SK-N-SH treated with all-trans-retinoic acid at 6 μM for 48 hours (cell line): ENCODE measurements at regions not wholly inside any gene's neighbourhood (a gene's known extent, or its start where the extent isn't known, plus 50 kb on each side); places are given as distances from the start of the nearest gene placed in this dataset.
A peak's percentile ranks its signal among the peaks of the same experiment; 100 is the strongest.

Experiments used
- ATAC-seq: fragments of 200-7000 bp; cut with Tn5 transposase; 3 replicates; pipeline ENCODE4 v1.9.1; 2020; ENCODE audit warnings: mild to moderate bottlenecking, moderate library complexity
- BACH2 ChIP-seq: fragments of 250-450 bp; sonication (Bioruptor Pico); IDR thresholded peaks from 2 replicates; pipeline ENCODE4 v1.9.0; 2021; ENCODE audit warnings: mild to moderate bottlenecking, borderline replicate concordance
- CSDC2 ChIP-seq: fragments of 250-450 bp; sonication (Bioruptor Pico); IDR thresholded peaks from 2 replicates; pipeline ENCODE4 v1.5.0; 2020; ENCODE audit warnings: mild to moderate bottlenecking, moderate library complexity
- ESRRG ChIP-seq: fragments of 250-450 bp; sonication (Bioruptor Pico); IDR thresholded peaks from 2 replicates; pipeline ENCODE4 v1.6.1; 2021; ENCODE audit warnings: mild to moderate bottlenecking
- GLIS3 ChIP-seq: fragments of 250-450 bp; sonication (Bioruptor Pico); IDR thresholded peaks from 2 replicates; pipeline ENCODE4 v1.5.0; 2020; ENCODE audit warnings: mild to moderate bottlenecking, moderate library complexity
- ISL1 ChIP-seq: fragments of 250-450 bp; sonication (Bioruptor Pico); IDR thresholded peaks from 2 replicates; pipeline ENCODE4 v2.1.2; 2022; ENCODE audit warnings: mild to moderate bottlenecking, moderate library complexity
- OSR1 ChIP-seq: fragments of 250-450 bp; sonication (Bioruptor Pico); IDR thresholded peaks from 2 replicates; pipeline ENCODE4 v1.8.0; 2022; ENCODE audit warnings: moderate library complexity, mild to moderate bottlenecking, inconsistent platforms
- PPARA ChIP-seq: fragments of 250-450 bp; sonication (Bioruptor Pico); IDR thresholded peaks from 2 replicates; pipeline ENCODE4 v1.5.0; 2020; ENCODE audit warnings: mild to moderate bottlenecking, borderline replicate concordance
- RARB ChIP-seq: fragments of 250-450 bp; sonication (Bioruptor Pico); IDR thresholded peaks from 2 replicates; pipeline ENCODE4 v1.8.0; 2021; ENCODE audit warnings: mild to moderate bottlenecking, moderate library complexity
- TCF4 ChIP-seq: fragments of 250-450 bp; sonication (Bioruptor Pico); IDR thresholded peaks from 2 replicates; pipeline ENCODE4 v1.8.0; 2021; ENCODE audit warnings: mild to moderate bottlenecking, moderate library complexity, borderline replicate concordance
- TOX ChIP-seq: fragments of 250-450 bp; sonication (Bioruptor Pico); IDR thresholded peaks from 2 replicates; pipeline ENCODE4 v1.8.0; 2021; ENCODE audit warnings: mild to moderate bottlenecking, moderate library complexity, borderline replicate concordance
- ZC3H10 ChIP-seq: fragments of 250-450 bp; sonication (Bioruptor Pico); IDR thresholded peaks from 2 replicates; pipeline ENCODE4 v1.5.1; 2021; ENCODE audit warnings: mild to moderate bottlenecking, moderate library complexity
- ZFP3 ChIP-seq: fragments of 250-450 bp; sonication (Bioruptor Pico); IDR thresholded peaks from 2 replicates; pipeline ENCODE4 v1.5.0; 2020; ENCODE audit warnings: mild to moderate bottlenecking, moderate library complexity
- ZFP30 ChIP-seq: fragments of 450-650 bp; formaldehyde crosslinking; IDR thresholded peaks from 2 replicates; pipeline ENCODE4 v1.5.0; 2022; ENCODE audit warnings: mild to moderate bottlenecking, moderate library complexity
- ZNF565 ChIP-seq: fragments of 450-650 bp; formaldehyde crosslinking; conservative IDR thresholded peaks from 2 replicates; pipeline ENCODE4 v1.5.0; 2020; ENCODE audit warnings: low read depth, mild to moderate bottlenecking, moderate library complexity
- ZNF8 ChIP-seq: fragments of 450-650 bp; formaldehyde crosslinking; IDR thresholded peaks from 2 replicates; pipeline ENCODE4 v1.5.0; 2020; ENCODE audit warnings: mild to moderate bottlenecking, moderate library complexity
- TF ChIP-seq, protein P1 (sequence below): fragments of 250-450 bp; sonication (Bioruptor Pico); IDR thresholded peaks from 2 replicates; pipeline ENCODE4 v1.8.0; 2021; ENCODE audit warnings: low read depth, mild to moderate bottlenecking, moderate library complexity, borderline replicate concordance
- TF ChIP-seq, protein P2 (sequence below): fragments of 250-450 bp; sonication (Bioruptor Pico); IDR thresholded peaks from 2 replicates; pipeline ENCODE4 v1.5.1; 2020; ENCODE audit warnings: low read depth, mild to moderate bottlenecking, moderate library complexity
- TF ChIP-seq, protein P3 (sequence below): fragments of 250-450 bp; sonication (Bioruptor Pico); IDR thresholded peaks from 2 replicates; pipeline ENCODE4 v1.8.0; 2020; ENCODE audit warnings: mild to moderate bottlenecking, moderate library complexity, borderline replicate concordance
- TF ChIP-seq, protein P4 (sequence below): fragments of 250-450 bp; sonication (Bioruptor Pico); IDR thresholded peaks from 2 replicates; pipeline ENCODE4 v1.5.0; 2020; ENCODE audit warnings: mild to moderate bottlenecking, moderate library complexity
- TF ChIP-seq, protein P5 (sequence below): fragments of 250-450 bp; sonication (Bioruptor Pico); IDR thresholded peaks from 2 replicates; pipeline ENCODE4 v1.5.1; 2021; ENCODE audit warnings: mild to moderate bottlenecking, moderate library complexity

DNA sequence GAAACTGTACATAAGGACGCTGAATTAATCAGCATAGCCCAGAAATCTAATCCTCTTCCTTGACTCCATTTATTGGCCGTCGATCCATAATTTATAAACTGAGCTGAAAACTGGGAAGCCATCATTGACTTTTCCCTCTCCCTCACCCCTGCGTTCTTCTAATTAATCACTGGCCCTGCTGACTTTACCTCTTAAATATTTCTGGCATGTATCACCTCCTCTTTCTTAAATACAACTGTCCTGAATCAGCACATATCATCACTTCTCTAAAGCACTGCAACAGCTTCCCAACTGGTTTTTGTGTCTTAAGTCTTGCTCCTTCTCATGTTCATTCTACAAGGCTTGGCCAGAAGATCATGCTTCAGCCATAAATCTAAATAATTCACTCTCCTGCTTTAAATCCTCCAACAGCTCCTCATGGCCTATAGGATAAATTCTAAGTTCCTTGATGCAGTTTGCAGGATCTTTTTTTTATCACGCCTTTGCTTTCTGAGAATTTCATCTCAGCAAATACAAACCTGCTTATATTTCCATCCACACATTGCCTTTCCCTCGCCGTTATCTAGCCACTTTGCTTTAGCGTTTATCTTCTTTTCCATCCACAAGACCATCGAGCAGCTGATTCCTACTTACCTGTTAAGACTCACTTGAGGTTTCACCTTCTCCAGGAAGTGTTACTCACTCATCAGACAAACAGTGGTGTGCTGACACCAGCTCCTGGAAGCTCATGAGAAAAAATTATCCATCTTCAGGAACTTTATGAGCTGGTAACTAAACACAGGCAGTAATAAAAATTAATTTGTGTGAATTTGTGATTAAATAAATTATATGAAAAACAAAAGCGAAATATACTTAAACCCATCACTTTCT is 295.6 kb upstream of the FLRT2 start:
- TF ChIP-seq, protein P1, sequence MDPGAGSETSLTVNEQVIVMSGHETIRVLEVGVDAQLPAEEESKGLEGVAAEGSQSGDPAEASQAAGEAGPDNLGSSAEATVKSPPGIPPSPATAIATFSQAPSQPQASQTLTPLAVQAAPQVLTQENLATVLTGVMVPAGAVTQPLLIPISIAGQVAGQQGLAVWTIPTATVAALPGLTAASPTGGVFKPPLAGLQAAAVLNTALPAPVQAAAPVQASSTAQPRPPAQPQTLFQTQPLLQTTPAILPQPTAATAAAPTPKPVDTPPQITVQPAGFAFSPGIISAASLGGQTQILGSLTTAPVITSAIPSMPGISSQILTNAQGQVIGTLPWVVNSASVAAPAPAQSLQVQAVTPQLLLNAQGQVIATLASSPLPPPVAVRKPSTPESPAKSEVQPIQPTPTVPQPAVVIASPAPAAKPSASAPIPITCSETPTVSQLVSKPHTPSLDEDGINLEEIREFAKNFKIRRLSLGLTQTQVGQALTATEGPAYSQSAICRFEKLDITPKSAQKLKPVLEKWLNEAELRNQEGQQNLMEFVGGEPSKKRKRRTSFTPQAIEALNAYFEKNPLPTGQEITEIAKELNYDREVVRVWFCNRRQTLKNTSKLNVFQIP (CRISPR knock-in tag), result no peak
- TF ChIP-seq ZFP3 (CRISPR knock-in tag) (no peak), TOX (CRISPR knock-in tag) (no peak), ZNF565 (CRISPR knock-in tag) (no peak), CSDC2 (CRISPR knock-in tag) (no peak), ZFP30 (CRISPR knock-in tag) (no peak), TCF4 (no peak), BACH2 (CRISPR knock-in tag) (no peak), ZNF8 (no peak), OSR1 (no peak)
- TF ChIP-seq, protein P2, sequence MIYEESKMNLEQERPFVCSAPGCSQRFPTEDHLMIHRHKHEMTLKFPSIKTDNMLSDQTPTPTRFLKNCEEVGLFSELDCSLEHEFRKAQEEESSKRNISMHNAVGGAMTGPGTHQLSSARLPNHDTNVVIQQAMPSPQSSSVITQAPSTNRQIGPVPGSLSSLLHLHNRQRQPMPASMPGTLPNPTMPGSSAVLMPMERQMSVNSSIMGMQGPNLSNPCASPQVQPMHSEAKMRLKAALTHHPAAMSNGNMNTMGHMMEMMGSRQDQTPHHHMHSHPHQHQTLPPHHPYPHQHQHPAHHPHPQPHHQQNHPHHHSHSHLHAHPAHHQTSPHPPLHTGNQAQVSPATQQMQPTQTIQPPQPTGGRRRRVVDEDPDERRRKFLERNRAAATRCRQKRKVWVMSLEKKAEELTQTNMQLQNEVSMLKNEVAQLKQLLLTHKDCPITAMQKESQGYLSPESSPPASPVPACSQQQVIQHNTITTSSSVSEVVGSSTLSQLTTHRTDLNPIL (CRISPR knock-in tag), result no peak
- TF ChIP-seq, protein P3, sequence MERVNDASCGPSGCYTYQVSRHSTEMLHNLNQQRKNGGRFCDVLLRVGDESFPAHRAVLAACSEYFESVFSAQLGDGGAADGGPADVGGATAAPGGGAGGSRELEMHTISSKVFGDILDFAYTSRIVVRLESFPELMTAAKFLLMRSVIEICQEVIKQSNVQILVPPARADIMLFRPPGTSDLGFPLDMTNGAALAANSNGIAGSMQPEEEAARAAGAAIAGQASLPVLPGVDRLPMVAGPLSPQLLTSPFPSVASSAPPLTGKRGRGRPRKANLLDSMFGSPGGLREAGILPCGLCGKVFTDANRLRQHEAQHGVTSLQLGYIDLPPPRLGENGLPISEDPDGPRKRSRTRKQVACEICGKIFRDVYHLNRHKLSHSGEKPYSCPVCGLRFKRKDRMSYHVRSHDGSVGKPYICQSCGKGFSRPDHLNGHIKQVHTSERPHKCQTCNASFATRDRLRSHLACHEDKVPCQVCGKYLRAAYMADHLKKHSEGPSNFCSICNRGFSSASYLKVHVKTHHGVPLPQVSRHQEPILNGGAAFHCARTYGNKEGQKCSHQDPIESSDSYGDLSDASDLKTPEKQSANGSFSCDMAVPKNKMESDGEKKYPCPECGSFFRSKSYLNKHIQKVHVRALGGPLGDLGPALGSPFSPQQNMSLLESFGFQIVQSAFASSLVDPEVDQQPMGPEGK (CRISPR knock-in tag), result no peak
- TF ChIP-seq, protein P4, sequence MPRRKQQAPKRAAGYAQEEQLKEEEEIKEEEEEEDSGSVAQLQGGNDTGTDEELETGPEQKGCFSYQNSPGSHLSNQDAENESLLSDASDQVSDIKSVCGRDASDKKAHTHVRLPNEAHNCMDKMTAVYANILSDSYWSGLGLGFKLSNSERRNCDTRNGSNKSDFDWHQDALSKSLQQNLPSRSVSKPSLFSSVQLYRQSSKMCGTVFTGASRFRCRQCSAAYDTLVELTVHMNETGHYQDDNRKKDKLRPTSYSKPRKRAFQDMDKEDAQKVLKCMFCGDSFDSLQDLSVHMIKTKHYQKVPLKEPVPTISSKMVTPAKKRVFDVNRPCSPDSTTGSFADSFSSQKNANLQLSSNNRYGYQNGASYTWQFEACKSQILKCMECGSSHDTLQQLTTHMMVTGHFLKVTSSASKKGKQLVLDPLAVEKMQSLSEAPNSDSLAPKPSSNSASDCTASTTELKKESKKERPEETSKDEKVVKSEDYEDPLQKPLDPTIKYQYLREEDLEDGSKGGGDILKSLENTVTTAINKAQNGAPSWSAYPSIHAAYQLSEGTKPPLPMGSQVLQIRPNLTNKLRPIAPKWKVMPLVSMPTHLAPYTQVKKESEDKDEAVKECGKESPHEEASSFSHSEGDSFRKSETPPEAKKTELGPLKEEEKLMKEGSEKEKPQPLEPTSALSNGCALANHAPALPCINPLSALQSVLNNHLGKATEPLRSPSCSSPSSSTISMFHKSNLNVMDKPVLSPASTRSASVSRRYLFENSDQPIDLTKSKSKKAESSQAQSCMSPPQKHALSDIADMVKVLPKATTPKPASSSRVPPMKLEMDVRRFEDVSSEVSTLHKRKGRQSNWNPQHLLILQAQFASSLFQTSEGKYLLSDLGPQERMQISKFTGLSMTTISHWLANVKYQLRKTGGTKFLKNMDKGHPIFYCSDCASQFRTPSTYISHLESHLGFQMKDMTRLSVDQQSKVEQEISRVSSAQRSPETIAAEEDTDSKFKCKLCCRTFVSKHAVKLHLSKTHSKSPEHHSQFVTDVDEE, result no peak
- TF ChIP-seq, all 23 proteins: peak for 0
- ATAC-seq, result peak; percentile 72

DNA sequence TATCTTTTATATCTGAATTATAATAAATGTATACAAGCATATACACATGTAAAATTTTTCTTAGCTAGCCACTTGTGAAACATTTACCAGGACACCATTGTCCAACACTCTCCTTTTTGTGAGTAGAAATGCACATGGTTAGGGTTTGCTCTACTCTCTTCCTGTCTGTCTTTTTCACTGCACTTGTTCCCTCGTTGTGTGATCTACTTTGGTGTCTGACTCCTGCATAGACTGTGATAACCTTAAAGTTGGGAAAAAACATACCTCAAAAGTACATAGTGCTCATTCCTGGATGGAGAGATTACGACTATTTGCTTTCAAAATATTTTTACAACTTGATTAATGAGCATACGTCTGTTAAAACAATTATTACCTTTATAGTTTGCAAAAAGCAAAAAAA is 294.1 kb upstream of the FLRT2 start:
- TF ChIP-seq GLIS3 (no peak), CSDC2 (CRISPR knock-in tag) (no peak), TCF4 (no peak), ZNF565 (CRISPR knock-in tag) (no peak), ZFP30 (CRISPR knock-in tag) (no peak), ISL1 (CRISPR knock-in tag) (no peak), BACH2 (CRISPR knock-in tag) (no peak), ZFP3 (CRISPR knock-in tag) (no peak), ZC3H10 (CRISPR knock-in tag) (no peak), ZNF8 (no peak), OSR1 (no peak), PPARA (no peak), ESRRG (CRISPR knock-in tag) (no peak), RARB (CRISPR knock-in tag) (no peak)
- TF ChIP-seq, protein P4, result no peak
- TF ChIP-seq, protein P2 (CRISPR knock-in tag), result no peak
- TF ChIP-seq, protein P5, sequence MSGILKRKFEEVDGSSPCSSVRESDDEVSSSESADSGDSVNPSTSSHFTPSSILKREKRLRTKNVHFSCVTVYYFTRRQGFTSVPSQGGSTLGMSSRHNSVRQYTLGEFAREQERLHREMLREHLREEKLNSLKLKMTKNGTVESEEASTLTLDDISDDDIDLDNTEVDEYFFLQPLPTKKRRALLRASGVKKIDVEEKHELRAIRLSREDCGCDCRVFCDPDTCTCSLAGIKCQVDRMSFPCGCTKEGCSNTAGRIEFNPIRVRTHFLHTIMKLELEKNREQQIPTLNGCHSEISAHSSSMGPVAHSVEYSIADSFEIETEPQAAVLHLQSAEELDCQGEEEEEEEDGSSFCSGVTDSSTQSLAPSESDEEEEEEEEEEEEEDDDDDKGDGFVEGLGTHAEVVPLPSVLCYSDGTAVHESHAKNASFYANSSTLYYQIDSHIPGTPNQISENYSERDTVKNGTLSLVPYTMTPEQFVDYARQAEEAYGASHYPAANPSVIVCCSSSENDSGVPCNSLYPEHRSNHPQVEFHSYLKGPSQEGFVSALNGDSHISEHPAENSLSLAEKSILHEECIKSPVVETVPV (CRISPR knock-in tag), result no peak
- TF ChIP-seq, protein P1 (CRISPR knock-in tag), result no peak
- TF ChIP-seq, all 23 proteins: peak for 0
- no peak for ATAC-seq
